WI38 (cell line): ENCODE measurements at regions not wholly inside any gene's neighbourhood (a gene's known extent, or its start where the extent isn't known, plus 50 kb on each side); places are given as distances from the start of the nearest gene placed in this dataset.

Source experiments
- H3K4me3 ChIP-seq: 2 replicates; pipeline ENCODE4 v1.5.1; 2011; ENCODE audit warnings: low read depth, mild to moderate bottlenecking, control low read depth, low read length
- TF ChIP-seq, protein P1 (sequence below): IDR thresholded peaks from 2 replicates; pipeline ENCODE4 v1.5.1; 2012; ENCODE audit warnings: low read depth, mild to moderate bottlenecking, control low read depth, low read length

DNA sequence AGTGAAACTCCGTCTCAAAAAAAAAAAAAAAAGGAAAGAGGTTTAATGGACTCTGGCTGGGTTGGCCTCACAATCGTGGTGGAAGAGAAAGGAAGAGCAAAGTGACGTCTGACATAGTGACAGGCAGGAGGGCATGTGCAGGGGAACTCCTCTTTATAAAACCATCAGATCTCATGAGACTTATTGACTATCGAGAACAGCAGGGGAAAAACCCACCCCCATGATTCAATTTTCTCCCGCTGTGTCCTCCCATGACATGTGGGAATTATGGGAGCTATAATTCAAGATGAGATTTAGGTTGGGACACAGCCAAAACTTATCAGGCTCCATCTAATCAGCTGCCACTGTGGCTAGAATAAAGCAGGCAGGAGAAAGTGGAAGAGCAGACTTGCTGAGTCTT is 610.4 kb upstream of the NUDT12 start:
- TF ChIP-seq, protein P1, sequence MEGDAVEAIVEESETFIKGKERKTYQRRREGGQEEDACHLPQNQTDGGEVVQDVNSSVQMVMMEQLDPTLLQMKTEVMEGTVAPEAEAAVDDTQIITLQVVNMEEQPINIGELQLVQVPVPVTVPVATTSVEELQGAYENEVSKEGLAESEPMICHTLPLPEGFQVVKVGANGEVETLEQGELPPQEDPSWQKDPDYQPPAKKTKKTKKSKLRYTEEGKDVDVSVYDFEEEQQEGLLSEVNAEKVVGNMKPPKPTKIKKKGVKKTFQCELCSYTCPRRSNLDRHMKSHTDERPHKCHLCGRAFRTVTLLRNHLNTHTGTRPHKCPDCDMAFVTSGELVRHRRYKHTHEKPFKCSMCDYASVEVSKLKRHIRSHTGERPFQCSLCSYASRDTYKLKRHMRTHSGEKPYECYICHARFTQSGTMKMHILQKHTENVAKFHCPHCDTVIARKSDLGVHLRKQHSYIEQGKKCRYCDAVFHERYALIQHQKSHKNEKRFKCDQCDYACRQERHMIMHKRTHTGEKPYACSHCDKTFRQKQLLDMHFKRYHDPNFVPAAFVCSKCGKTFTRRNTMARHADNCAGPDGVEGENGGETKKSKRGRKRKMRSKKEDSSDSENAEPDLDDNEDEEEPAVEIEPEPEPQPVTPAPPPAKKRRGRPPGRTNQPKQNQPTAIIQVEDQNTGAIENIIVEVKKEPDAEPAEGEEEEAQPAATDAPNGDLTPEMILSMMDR = no peak
- H3K4me3 ChIP-seq = no peak overlapping the region

DNA sequence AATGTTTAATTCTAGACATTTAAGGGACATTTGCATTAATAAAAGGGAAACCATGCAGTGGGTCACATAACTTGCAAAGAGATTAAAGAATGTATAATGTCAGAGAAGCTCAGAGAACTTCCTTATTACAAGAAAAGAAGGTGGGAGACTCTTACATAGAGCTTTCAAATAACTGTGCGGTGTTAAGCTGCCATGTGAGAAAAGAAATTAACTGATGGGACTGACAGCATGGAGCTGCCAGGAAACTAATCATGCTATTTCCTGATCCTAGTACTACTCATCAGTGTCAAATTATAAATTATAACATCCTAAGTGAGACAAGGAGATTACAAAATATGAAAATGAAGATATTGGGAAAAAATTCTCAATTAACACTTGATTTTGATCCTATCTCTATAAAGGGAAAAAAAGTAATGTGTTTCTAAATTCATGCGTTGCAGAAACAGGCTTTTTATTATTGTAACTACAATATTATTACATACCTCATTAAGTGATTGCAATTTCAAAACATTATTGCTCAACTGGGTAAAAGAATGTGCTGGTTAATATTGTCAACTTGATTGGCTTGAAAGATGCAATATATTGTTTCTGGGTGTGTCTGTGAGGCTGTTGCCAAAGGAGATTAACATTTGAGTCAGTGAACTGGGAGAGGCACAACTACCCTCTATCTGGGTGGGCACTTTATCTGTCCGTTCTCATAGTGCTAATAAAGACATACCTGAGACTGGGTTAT is 609.5 kb upstream of the NUDT12 start:
- TF ChIP-seq, protein P1 = no peak

DNA sequence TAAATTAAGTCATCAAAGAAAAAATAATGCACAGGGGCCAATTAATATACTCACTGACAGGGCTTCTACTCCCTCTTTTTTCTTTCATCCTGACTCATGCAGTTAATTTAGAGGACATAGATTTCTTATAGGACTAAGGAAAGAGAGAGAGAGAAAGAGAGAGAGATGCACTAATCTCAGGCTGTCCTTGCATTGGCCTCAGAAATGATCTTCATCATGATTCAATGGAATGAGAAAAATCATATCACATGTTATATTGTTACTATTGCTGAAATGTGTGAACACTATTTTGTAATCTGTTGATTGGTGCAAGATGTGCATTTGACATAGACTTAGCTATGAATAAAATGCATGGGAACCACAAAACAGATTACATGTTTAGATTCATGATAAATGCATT is 608.3 kb upstream of the NUDT12 start:
- H3K4me3 ChIP-seq = no peak overlapping the region

More for the DNA sequence above, 609.5 kb upstream of the NUDT12 start:
- no peak overlapping the region for H3K4me3 ChIP-seq

DNA sequence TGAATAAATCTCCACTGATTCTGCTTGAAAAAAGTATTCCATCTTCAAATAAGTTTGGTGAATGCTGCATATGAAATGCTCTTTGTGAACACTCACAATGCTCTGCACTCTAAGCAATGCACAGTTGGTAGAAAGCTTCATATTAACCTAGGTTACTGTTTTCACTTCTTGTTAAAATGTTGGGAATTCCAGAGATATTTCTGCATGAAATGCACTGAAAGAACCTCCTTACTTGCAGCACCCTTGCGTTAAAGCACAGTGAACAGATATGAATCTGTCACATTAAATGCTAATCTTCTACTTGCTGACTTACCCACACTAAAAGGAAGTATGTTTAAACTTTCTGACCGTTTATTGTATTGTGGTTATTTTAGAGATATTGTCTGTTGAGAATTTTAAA is 584.1 kb upstream of the NUDT12 start:
- TF ChIP-seq, protein P1 = no peak
- H3K4me3 ChIP-seq = no peak overlapping the region

More for the DNA sequence above, 608.3 kb upstream of the NUDT12 start:
- TF ChIP-seq, protein P1 = no peak

DNA sequence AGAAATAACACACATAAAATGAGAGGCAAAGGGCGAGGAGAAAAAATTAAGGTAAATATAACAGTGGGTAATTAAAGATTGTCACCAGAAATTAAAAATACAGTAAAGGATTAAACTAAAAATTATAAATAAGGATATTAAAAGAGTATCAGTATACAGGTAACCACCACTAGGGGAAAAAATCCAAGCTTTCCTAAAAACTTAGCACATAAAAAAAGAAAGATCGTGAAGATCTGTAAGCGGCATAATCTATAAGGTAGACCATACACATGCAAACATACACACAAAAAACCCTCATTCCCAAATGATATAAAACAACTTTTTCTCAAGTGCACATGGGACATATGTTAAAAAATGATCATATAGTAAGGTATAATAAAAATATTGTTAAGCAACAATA is 577.3 kb upstream of the NUDT12 start:
- no peak overlapping the region for H3K4me3 ChIP-seq
- TF ChIP-seq, protein P1 = no peak

DNA sequence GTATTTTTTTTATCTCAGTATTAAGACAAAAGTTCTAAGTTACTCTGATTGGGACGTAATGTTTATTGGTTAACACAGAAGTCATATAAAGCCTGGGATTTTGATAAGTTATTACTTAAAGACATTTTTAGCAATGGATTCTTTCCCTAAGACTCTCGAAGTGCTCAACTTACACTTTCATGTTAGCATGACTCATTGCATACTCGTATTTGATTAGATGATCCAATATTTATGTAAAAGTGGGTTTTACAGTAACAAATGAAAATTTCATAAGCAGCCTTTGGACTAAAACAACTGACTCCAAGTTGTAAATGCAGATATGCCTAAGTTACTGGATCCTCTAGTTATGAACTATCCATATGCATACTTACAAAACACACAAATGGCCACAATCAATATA is 567.7 kb upstream of the NUDT12 start:
- no peak overlapping the region for H3K4me3 ChIP-seq
- TF ChIP-seq, protein P1 = no peak

DNA sequence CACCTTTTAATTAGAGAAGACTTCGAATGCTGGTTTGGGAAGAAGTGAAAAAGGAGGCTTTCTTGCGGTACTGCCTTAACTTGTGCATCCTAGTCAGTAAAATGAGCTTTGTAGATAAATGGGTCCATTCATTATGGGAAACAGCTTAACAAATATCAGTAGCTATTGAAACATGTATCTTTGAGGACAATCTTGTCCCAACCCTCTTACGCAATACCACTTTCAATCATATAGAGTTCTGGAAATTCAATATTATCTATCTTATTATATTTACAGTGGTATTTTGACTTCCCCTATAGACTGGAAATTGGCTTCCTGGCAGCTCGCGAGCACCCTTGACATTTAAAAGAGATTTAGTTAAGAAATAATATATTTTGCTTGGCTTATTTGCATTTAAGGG is 565.8 kb upstream of the NUDT12 start:
- no peak overlapping the region for H3K4me3 ChIP-seq
- TF ChIP-seq, protein P1 = no peak
